SJSA1 (cell line): ENCODE measurements at regions not wholly inside any gene's neighbourhood (a gene's known extent, or its start where the extent isn't known, plus 50 kb on each side); places are given as distances from the start of the nearest gene placed in this dataset.

ENCODE experiments used
- DNase-seq, 2 experiments: peaks; one replicate each; pipeline ENCODE4 v3.0.0-alpha.2; 2015 to 2020; ENCODE audit warnings: low spot score in 2 of 2, low read depth in 1 of 2
- H3K27ac ChIP-seq: fragments of 250-450 bp; sonication (Bioruptor Pico); 2 replicates; pipeline ENCODE4 v1.5.1; 2020; ENCODE audit warnings: mild to moderate bottlenecking, moderate library complexity
- H3K27me3 ChIP-seq: fragments of 250-450 bp; sonication (Bioruptor Pico); replicated peaks from 2 replicates; pipeline ENCODE4 v1.5.1; 2020; ENCODE audit warnings: mild to moderate bottlenecking, moderate library complexity
- H3K36me3 ChIP-seq: fragments of 250-450 bp; sonication (Bioruptor Pico); 2 replicates; pipeline ENCODE4 v1.5.1; 2020; ENCODE audit warnings: mild to moderate bottlenecking
- H3K4me1 ChIP-seq: fragments of 250-450 bp; sonication (Bioruptor Pico); replicated peaks from 2 replicates; pipeline ENCODE4 v1.6.1; 2021; ENCODE audit warnings: mild to moderate bottlenecking
- H3K4me3 ChIP-seq: fragments of 250-450 bp; sonication (Bioruptor Pico); 2 replicates; pipeline ENCODE4 v1.5.1; 2020; ENCODE audit warnings: mild to moderate bottlenecking
- H3K9me3 ChIP-seq: fragments of 250-450 bp; sonication (Bioruptor Pico); replicated peaks from 2 replicates; pipeline ENCODE4 v1.5.1; 2020; ENCODE audit warnings: mild to moderate bottlenecking

DNA sequence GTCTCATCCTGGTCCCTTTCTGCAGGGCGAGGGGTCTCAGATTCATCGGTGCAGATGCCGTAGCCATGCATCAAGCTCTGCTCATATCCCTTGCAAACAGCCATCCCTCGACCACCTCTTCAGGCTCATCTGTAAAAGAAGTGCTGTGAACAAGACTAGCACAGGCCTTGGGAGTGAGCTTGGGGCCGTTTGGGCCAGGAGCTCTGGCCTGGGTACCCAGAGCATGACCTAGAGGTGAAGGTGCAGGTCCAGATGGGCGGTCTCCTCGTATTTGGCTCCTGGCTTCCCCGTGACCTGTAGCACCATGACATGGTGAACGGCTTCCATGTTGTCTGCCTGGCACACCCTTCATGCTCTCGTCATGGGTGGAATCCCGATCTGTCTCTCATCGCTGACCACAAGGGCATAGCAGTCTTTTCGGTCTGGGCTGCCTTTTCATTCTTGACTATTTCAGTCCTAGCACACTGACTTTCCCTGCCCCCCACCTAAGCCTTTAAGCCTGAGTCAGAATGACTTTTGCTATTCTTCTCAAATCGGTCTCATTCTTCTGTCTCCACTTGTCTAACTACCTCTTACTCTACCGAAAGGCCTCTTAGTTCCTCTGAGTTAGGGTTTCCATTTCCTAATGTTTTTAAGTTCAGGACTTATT, 216.0 kb downstream of the FOXL1 start:
- no peaks in the 10 kb centered on the region for H3K36me3 ChIP-seq
- H3K4me3 ChIP-seq: no peak overlapping the region
- H3K27me3 ChIP-seq: no peaks in the 10 kb centered on the region
- peak overlapping the region; percentile 44; the same call in 1 of the 2 replicates for H3K27ac ChIP-seq
- peaks cover 9% of the 10 kb centered on the region for H3K9me3 ChIP-seq
- peaks cover 36% of the 10 kb centered on the region for H3K4me1 ChIP-seq
- DNase-seq: peak; percentile 37 to 61

GRCh38 chr16:86797700-86798099, 219.4 kb downstream of the FOXL1 start:
- peaks cover 43% of the 10 kb centered on the region for H3K4me1 ChIP-seq
- H3K27me3 ChIP-seq: no peaks in the 10 kb centered on the region
- H3K36me3 ChIP-seq: no peaks in the 10 kb centered on the region
- no peak overlapping the region for H3K27ac ChIP-seq
- H3K4me3 ChIP-seq: no peak overlapping the region
- no peak for DNase-seq
- peaks cover 15% of the 10 kb centered on the region for H3K9me3 ChIP-seq

DNA sequence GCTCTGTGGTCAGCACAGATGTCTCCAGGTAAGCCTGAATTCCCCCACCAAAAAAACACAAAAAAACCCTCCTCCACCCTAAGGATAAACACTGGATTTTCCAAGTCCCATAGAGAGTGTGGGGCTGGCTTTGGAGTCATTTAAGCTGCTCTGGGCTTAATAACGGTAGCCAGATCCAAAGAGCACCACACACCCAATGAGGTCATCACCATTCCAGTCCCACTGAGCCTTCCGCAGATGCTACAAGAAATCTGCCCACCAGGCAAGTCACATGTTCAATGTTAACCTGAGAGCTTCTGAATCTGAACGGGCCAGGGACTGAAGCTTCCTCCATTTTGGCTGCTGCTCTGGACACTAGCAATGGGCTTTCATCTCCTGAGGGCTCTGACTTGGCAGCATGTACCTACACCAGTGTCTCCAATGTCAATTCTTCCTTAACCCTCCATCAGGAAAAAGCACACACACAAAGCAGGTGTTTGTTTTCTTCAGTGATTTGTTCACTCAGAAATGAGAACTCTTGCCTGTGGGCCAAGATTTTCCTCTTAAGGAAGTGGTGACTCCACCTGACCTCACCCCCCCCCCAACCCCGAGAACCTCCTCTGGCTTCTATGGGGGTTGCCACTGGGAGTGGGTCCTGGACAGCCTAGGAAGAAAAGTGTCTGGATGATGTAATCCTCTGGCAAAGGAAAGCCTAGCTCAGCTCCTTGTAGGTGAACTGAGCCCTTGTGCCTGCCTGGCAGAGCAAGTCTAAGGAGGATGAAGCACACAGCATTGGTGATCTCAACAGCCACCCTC, 220.1 kb downstream of the FOXL1 start:
- DNase-seq: no peak
- peak overlapping the region; percentile 84 for H3K27ac ChIP-seq
- H3K4me3 ChIP-seq: no peak overlapping the region
- H3K4me1 ChIP-seq: peaks cover 43% of the 10 kb centered on the region
- H3K9me3 ChIP-seq: peaks cover 15% of the 10 kb centered on the region
- no peaks in the 10 kb centered on the region for H3K27me3 ChIP-seq
- H3K36me3 ChIP-seq: no peaks in the 10 kb centered on the region

- no peak for DNase-seq
- H3K36me3 ChIP-seq: no peaks in the 10 kb centered on the region
- H3K27ac ChIP-seq: peak overlapping the region; percentile 84
- H3K4me1 ChIP-seq: peaks cover 39% of the 10 kb centered on the region
- H3K27me3 ChIP-seq: no peaks in the 10 kb centered on the region
- H3K9me3 ChIP-seq: peaks cover 15% of the 10 kb centered on the region
- H3K4me3 ChIP-seq: no peak overlapping the region
Measured at GRCh38 chr16:86799367-86799766, 221.0 kb downstream of the FOXL1 start.

GRCh38 chr16:86800894-86801293, 222.5 kb downstream of the FOXL1 start:
- H3K27me3 ChIP-seq: no peaks in the 10 kb centered on the region

DNA sequence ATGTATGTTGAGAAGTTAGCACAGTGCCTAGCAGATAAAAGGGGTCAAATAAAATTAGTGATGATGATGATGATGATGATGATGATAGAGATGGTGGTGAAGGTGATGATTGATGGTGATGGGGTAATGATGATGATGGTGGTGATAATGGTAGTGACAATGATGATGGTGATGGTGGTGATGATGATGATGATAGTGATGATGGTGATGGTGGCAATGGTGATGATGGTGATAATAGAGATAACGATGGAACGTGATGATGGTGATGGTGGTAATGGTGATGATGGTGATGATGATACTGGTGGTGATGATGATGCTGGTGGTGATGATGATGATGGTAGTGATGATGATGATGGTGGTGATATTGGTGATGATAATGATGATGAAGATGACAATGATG, 223.7 kb downstream of the FOXL1 start:
- Histone ChIP-seq H3K36me3 (no peaks in the 10 kb centered on the region), H3K4me1 (peaks cover 28% of the 10 kb centered on the region), H3K27ac (no peak overlapping the region), H3K4me3 (no peak overlapping the region), H3K27me3 (no peaks in the 10 kb centered on the region), H3K9me3 (peaks cover 10% of the 10 kb centered on the region)
- DNase-seq: no peak

More at GRCh38 chr16:86800894-86801293, 222.5 kb downstream of the FOXL1 start:
- Histone ChIP-seq H3K4me3 (no peak overlapping the region), H3K27ac (peak overlapping the region; percentile 84), H3K36me3 (no peaks in the 10 kb centered on the region), H3K9me3 (peaks cover 13% of the 10 kb centered on the region), H3K4me1 (peaks cover 31% of the 10 kb centered on the region)
- DNase-seq: no peak

GRCh38 chr16:86805188-86805587, 226.8 kb downstream of the FOXL1 start:
- no peaks in the 10 kb centered on the region for H3K36me3 ChIP-seq
- H3K9me3 ChIP-seq: no peaks in the 10 kb centered on the region
- no peak overlapping the region for H3K4me3 ChIP-seq
- no peak for DNase-seq
- H3K27me3 ChIP-seq: no peaks in the 10 kb centered on the region
- H3K27ac ChIP-seq: no peak overlapping the region
- peaks cover 25% of the 10 kb centered on the region for H3K4me1 ChIP-seq

GRCh38 chr16:86806181-86806837, 228.0 kb downstream of the FOXL1 start:
- no peaks in the 10 kb centered on the region for H3K36me3 ChIP-seq
- no peaks in the 10 kb centered on the region for H3K27me3 ChIP-seq
- H3K4me1 ChIP-seq: peaks cover 17% of the 10 kb centered on the region
- no peaks in the 10 kb centered on the region for H3K9me3 ChIP-seq
- no peak for DNase-seq
- H3K4me3 ChIP-seq: no peak overlapping the region
- no peak overlapping the region for H3K27ac ChIP-seq

- Histone ChIP-seq H3K27me3 (no peaks in the 10 kb centered on the region), H3K36me3 (no peaks in the 10 kb centered on the region), H3K4me3 (no peak overlapping the region), H3K9me3 (no peaks in the 10 kb centered on the region), H3K4me1 (peaks cover 17% of the 10 kb centered on the region), H3K27ac (no peak overlapping the region)
- no peak for DNase-seq
Measured at GRCh38 chr16:86806838-86807351, 228.5 kb downstream of the FOXL1 start.

- Histone ChIP-seq H3K27ac (peak overlapping the region; percentile 58), H3K27me3 (no peaks in the 10 kb centered on the region), H3K36me3 (no peaks in the 10 kb centered on the region), H3K4me3 (no peak overlapping the region), H3K4me1 (peaks cover 18% of the 10 kb centered on the region), H3K9me3 (no peaks in the 10 kb centered on the region)
- no peak for DNase-seq
Measured at GRCh38 chr16:86808863-86809444, 230.6 kb downstream of the FOXL1 start.

GRCh38 chr16:86809458-86809955, 231.2 kb downstream of the FOXL1 start:
- no peaks in the 10 kb centered on the region for H3K9me3 ChIP-seq
- H3K4me3 ChIP-seq: no peak overlapping the region
- no peaks in the 10 kb centered on the region for H3K27me3 ChIP-seq
- H3K36me3 ChIP-seq: no peaks in the 10 kb centered on the region
- peaks cover 23% of the 10 kb centered on the region for H3K4me1 ChIP-seq
- DNase-seq: peak; percentile 88 to 95
- peak overlapping the region; percentile 58 for H3K27ac ChIP-seq

GRCh38 chr16:86810062-86810461, 231.7 kb downstream of the FOXL1 start:
- H3K27me3 ChIP-seq: no peaks in the 10 kb centered on the region
- peaks cover 23% of the 10 kb centered on the region for H3K4me1 ChIP-seq
- H3K4me3 ChIP-seq: no peak overlapping the region
- no peak overlapping the region for H3K27ac ChIP-seq
- no peaks in the 10 kb centered on the region for H3K9me3 ChIP-seq
- DNase-seq: no peak
- H3K36me3 ChIP-seq: no peaks in the 10 kb centered on the region

DNA sequence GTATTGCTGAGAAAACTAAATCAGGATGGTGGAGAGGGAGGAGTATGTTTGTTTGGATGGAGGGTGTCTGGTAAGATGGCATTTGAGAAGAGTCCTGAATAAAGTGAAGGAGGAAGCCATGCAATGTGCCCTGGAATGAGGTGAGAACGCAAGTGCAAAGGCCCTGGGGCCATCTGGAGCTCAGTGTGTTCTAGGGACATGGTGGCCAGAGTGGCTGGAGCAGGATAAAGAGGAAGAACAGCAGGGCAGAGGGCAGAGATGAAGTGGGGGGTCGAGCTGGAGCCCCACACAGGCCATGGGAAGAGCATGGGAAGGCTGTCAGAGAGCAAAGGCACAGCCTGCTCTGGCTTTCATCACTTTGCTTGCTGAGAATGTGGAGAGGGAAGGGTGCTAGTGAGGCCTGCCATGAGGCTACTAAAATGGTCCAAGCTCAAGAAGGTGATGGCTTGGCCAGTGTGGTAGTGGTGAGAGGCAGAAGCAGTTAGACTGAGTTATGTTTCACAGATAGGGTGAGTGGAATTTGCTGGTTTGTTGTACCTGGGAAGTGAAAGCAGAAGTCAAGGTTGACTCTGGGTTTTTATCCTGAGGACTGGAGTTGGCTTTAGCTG, 234.1 kb downstream of the FOXL1 start:
- DNase-seq: no peak
- Histone ChIP-seq H3K4me3 (no peak overlapping the region), H3K27ac (no peak overlapping the region), H3K4me1 (peaks cover 23% of the 10 kb centered on the region), H3K9me3 (no peaks in the 10 kb centered on the region), H3K36me3 (no peaks in the 10 kb centered on the region), H3K27me3 (no peaks in the 10 kb centered on the region)
